ENCODE measurements at regions not wholly inside any gene's neighbourhood (a gene's known extent, or its start where the extent isn't known, plus 50 kb on each side); places are given as distances from the start of the nearest gene placed in this dataset.
"Not testable (repeated sequence)": the region's sequence is repeated elsewhere in the genome, so short reads cannot be mapped to it uniquely, and the experiment has no call there.

DNA sequence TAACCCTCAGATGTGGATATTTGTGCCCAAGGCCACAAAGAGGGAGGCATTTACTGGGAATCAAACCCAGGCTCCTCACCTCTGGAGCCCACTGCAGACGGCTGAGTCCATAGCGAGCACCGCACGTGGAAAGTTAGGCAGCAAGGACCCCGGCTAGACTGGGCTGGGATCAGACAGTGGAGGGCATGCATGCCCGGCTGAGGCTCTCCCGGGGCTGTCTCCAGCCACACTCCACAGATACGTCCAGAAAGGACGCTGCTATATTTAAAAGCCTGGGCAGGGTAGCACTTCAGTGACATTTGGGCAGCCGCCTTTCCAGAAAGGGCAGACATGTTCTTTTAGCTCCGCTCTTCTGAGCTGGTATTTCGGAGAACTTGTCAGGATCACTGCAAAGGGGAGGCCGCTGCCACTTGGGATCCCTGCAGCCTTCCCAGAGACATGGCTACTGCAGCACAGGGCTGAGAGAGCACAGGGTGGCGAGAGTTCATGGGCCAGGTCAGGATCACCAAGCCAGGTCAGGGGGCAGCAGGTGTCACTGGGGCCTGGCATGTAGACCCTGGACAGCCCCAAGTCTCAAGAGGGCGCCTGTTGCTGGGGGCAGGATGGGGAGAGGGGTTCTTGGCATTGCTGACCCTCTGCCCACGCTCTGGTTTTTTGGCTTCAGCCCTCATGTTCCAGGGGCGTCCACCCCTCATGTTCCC is 121.7 kb downstream of the PHETA1 start:
- no peak for DNase-seq

DNA sequence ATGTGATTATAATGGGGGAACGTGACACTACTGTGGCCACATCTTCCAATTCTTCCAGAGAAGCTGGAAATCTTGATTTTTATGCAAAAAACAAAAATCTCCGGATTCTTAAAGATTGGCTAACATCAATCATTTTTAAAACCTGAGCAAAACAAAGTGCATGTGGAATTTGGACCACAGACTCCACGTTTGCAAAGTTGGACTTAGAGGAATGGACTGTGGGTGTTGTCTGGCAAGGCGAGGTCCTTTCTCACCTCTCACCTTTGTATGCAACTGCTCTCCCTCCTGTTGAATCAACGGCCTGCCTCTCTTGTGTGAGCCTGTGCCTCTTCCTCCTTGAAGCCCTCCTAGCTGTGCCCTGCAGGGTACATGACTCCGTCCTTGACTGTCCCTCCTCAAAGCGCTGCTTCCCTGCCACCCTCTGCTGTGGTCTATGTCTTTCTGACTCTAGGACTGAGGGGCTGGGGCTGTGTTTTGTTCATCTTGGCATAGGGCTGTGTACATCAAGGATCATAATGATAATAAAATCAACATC is 122.4 kb downstream of the PHETA1 start:
- no peak for DNase-seq

DNA sequence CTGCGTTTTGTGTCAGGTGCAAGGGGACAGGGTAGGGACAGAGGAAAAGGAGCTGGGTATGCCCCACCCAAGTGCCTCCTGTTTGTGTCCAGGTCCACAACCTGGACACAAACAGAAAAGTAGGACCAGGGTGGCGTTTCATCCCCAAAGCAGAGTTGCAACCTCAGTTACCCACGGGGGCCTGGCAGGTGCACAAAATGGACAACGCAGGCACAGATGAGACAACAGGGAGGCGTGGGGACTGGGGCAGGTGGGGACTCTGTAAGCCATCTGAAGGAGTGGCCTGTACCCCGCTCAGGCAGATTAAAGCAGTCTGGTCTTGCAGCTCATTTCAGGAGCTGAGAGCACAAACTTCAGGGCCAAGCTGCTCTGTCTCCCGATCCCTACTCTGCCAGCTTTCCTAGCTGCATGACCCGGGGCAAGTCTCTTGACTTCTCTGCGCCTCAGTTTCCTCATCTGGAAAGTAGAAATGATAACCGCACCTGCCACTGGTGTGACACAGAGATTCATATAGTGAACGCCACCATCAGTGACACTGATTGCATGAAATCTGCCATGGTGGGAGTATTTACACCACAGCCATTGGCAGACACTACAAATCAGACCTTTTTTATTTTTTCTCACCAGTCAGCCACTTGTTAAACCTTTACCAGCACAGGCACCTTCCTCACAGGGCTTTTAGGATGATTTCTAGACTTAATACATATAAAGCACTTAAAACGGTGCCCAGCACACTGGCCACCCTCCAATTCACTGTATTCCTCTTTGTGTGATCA is 123.0 kb downstream of the PHETA1 start:
- no peak for DNase-seq

DNA sequence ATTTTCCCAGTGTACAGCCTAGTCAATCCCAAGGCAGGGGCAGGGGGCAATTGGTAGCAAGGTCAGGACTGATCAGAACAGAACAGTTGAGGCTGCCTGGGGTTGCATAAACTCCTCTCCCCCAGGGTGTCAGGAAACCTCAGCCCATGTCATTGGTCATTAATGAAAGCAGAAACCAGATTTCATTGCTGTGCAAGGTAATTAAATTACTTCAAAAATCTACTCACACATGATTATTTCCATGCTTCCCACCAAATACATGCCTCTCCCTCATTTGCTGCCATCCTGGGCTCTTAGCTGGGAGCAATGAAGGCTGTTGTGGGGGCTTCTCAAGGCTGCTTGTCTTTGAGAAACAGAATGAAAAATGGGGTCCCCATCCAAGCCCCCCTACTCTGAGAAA is 124.2 kb downstream of the PHETA1 start:
- DNase-seq: no peak

DNA sequence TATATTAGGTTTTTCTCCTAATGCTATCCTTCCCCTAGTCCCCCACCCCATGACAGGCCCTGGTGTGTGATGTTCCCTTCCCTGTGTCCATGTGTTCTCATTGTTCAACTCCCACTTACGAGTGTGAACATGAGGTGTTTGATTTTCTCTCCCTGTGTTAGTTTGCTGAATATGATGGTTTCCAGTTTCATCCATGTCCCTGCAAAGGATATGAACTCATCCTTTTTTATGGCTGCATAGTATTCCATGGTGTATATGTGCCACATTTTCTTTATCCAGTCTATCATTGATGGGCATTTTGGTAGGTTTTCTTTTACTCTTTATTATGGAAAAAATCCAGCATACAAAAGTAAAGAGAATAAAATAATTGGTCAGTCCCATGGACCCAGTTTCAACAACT is 126.1 kb downstream of the PHETA1 start:
- not testable (repeated sequence) for DNase-seq

DNA sequence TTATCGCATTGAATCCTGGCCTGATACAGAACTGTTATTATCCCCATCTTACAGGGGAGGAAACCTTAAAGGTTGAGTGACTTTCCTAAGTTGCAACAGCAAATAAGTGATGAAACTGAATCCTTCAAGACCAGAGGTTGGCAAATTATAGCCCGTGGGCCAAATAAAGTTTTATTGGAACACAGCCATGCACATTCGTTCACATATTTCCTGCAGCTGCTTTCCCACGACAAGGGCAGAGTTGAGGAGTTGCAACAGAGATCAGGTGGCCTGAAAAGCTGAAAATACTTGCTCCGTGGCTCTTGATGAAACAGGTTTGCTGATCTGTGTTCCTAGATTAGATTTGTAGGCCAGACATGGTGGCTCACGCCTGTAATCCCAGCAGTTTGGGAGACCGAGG is 126.7 kb downstream of the PHETA1 start:
- DNase-seq: no peak

DNA sequence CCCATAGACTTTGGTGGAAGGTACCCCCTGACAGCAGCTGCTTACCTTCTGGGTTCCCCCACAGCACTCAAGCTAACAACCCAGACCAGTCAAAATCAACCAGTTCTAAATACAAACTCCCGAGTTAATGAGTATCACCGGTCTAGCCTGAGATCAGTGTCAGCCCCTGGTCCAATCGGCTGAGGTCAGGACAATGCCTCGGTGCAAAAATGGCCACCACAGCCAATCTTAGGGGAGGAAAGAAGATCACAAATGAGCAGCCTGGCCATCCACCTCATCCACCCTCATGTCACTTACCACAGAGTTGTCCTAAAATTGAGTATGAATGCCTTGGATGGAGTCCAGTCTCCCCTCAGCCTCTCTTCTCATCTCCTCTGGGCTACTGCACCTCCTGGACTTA is 128.5 kb downstream of the PHETA1 start:
- DNase-seq: no peak

DNA sequence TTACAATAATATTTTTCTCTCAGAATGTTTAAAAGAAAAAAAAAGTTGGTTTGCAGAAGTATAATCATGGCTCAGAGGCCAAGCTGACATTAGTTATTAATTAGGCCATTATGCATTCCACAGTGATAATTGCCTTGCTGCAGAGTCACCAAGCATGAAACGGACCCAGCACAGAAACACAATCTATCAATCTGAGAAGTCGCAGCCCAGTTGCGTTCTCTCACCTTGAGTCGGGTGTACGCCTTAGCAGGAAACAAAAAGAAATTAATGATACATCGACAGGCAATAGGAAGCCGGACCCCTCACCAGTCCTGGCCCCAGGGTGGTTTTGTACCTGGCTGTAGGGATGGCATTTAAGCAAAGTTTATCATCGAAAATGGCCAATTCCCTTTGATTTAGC is 129.7 kb downstream of the PHETA1 start:
- no peak for DNase-seq

DNA sequence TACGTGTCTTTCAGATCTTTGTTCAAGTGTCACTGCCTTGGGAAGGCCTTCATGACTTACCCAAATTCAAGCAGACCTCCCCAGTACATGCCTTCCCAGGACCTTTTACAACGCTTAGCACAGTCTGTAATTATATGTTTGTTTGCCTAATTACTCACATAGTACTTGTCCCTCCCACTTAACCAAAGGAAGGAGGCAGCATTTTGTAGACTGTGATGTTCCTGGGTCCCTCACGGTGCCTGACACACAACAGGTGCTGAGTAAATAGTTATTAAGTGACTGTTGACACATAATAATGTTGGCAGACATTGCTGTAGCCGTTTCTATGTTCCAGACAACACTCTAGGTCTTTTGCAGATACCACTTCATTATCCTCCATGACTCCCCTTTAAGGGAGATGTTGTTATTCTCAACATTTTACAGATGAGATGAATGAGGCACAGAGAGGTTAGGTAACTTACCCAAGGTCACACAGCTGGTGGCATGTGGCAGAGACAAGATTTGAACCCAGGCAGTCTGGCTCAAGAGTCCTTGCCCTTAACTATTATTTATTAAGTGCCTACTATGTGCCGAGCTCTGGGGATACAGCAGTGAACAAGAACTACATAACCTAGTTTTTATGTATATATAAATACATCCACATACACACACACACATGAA is 130.7 kb downstream of the PHETA1 start:
- no peak for DNase-seq

DNA sequence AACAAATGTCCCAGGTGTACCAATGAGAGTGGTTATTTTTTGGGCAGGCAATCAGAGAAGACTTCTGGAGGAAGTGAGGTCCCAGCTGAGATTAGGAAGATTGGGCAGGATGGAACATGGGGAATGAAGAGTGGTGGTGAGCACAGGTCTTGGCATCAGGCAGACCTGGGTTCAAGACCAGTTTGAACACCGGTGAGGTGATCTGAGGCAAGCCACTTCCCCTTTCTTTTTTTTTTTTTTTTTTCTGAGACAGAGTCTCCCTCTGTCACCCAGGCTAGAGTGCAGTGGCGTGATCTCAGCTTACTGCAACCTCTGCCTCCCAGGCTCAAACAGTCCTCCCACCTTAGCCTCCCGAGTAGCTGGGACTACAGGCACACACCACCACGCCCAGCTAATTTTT is 134.4 kb downstream of the PHETA1 start:
- DNase-seq: not testable (repeated sequence)

DNA sequence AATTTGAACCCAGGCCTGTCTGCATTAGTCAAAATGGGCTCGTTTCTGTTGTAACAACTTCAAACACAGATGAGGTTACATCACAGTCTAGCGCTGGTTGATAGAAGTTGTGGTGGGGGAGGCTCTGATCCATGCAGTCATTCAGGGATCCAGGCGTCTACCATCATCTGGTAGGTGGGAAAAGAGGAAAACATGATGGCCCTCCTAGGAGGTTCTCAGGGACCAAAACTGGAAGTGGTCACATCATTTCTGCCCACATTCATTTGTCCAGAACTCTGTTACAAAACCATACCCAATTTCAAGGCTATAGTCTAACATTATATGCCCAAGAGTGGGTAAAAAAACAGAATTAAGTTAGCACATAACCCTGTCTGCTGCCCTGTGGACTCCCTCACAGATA is 135.1 kb downstream of the PHETA1 start:
- DNase-seq: no peak

DNA sequence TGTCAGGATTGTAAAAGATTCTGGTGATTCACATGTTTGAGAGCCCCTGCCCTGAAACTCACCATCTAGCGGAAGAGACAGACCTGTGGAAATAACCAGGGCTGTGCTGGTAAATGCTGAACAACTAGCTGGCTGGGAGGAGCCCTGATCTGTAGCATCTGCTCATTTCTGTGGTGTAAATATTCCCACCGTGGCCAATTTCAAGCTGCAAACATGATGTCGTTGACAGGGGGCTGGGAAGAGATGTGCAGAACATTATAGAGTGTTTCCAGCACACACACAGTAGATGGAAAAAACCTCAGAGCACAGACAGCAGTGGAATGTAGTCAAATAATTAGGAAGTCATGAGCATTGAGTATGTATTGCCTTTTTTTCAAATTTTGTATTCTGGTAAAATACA is 138.2 kb downstream of the PHETA1 start:
- no peak for DNase-seq

DNA sequence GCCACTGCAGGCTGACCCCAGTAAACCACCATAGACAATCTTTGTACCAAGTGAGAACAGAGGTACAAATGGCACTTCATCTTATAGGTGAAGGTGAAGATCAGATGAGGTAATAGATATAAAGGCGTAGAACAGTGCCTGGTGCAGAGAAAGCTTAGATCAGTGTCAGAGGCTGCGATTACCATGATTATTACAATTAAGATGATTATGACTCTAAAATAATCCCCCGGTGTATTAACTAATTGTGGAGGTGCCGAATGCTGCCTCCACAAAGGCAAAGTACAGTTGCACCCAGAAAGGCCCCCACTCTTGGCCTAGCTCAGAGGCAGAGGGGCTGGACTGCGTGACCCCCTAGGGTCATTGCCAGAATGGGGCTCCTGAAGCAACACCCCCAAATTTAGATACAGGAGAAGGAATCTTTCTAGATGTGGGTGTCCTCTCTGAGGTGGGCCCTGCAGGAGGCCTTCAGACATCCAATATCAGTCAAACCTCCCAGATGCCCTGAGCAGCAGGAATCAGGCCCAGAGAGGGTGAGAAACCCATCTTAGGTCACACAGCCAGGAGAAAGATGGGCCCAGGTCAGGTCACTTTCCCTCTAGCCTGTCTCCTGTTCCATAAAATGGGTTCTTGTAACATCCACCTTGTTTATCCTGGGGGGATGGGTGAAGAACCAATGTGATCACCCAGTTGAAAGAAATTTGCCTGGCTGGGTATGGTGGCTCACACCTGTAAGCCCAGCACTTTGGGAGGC is 139.8 kb downstream of the PHETA1 start:
- DNase-seq: no peak

DNA sequence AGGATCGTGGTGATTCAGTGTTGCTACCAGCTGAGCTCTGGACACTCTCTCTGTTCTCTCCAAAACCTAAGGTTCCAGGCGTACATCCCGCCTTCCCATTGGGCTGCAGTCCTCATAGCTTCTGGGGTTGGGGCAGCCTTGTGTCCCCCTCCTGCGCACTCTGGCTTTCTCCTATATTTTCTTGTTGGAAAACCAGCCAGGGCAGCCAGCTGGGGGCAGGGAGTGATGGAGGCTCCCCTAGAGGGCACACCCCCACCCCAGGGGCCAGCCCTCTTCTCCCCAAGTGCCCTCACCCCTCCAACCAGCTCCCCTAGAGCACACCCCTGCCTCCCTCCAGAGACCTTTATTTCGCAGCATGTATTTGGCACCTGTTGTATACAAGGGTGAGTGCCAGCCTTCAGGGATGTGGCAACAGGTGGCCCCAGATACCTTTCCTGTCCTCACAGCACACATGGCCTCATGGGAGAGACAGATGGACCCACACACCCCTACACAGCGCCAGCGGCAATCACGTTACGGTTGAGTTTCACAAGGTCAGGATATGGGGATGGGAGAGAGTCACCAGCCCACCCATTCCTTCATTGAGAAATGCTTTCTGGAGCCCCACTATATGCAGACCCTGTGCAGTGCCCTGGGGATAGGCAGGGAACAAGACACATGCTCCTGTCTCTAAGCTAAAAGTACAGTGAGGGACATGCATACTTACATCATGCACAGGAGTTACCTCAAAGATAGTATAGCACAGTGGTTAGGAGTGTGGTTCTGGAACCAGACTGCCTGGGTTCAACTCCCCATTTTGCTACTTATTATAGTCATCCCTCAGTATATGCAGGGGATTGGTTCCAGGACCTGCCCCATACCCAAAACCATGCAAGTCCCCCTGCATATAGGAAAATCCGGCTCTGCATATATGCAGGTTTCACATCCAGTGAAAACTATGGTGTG is 141.1 kb downstream of the PHETA1 start:
- no peak for DNase-seq

DNA sequence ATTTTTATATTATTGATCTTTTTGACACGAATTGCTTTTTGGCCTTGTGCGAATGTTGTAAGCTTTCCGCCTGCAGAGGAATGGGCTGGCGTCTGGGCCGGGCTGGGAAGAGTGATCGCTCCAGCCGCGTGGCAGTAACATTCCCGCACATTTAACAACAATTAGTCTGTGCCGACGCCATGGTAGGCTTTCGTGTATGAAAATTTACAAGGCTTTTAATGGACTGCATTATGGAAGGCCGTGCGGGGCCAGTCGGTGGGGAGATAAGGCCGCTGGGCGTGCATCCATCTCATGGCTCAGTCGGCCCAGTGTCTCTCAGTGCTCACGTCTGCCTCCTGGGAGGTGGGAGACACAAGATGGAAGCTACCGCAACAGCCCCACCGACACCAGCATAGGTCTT is 142.2 kb downstream of the PHETA1 start:
- no peak for DNase-seq

DNA sequence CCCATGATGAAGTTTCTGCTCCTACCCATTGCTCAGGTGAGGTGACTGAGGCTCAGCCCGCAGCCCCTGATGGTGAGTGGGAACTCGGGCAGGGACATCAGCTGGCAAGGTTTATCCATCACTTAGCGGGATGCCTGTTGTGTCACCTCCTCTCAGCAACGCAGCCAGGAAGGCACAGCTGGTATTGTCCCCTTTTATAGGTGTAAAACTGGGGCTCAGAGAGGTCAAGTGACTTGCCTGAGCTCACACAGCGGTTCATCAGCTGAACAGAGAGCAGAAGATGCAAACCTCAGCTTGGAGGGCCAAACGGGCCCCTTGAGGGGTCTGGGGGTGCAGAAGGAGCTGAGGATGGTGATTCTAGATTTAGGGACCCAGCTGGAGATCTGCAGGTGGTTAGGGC is 143.6 kb downstream of the PHETA1 start:
- no peak for DNase-seq

DNA sequence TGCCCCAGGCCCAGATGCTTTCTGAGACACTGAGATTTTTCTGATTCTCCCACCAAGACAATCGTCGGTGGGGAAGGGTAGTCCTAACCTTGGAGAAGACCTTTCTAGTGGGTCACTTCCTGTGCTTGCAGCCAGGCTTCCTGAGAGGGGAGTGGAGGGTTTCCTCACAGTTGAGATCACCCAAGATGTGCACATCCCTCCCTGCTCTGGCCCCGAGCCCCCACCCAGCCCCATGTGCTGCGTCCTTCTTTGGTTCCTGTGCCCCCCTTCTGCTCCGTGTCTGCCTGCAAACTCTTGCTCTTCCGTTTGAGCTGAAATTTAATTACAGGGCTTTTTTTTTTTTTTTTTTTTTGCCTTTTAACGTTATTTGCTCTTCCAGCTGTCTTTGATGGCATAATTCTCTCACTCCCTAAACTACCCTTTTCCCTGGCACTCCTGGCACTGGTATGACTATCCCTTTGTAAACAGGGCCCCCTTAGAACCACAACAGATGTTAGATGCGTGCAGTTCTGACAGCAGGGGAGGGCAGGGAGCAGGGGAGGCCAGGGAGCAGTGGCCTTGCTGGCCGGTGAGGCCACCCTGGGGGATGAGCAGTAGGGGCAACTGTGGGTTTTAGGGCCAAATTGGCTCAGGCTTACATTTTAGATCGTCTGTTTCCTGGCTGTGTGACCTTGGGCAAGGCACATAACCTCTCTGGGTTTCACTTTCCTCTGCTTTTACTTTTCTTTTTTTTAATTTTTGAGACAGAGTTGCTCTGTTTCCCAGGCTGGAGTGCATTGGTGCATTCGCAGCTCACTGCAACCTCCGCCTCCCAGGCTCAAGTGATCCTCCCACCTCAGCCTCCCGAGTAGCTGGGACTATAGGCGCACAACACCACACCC is 144.5 kb downstream of the PHETA1 start:
- DNase-seq: no peak

DNA sequence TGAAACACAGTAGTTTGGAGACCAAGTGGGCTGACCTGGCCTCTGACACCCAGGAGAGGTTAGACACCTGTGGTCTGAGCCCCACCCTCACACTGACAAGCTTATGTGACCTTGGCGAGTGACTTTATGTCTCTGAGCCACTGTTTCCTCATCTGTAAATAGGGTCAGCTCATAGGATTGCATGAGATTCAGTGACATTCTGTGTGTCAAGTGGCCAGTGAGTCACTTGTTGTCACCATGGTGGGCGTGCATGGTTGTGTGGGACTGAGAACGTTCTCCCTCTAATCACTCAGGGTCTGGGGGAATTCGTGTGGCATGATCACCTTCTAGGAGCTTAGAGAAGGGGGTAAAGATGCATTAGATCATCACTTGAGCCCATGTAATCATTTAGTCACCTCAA is 146.4 kb downstream of the PHETA1 start:
- no peak for DNase-seq

DNA sequence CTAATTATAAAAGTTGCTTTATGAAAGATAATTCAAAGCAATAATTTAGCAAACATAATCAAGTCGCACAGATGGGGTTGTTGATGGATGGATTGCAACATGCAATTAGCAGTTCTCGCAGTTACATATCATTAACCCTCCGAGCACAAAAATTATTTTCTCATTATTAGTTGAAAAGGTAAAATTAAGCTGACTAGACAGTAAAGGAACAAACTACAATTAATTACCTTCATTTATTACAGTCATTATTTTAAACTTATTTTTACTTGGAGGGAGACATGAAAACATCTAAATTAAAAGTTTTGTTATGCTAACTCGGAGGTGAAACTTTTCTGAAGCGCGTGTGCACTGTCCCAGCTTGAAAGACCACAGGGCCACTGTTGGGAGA is 146.9 kb downstream of the PHETA1 start:
- DNase-seq: no peak

DNA sequence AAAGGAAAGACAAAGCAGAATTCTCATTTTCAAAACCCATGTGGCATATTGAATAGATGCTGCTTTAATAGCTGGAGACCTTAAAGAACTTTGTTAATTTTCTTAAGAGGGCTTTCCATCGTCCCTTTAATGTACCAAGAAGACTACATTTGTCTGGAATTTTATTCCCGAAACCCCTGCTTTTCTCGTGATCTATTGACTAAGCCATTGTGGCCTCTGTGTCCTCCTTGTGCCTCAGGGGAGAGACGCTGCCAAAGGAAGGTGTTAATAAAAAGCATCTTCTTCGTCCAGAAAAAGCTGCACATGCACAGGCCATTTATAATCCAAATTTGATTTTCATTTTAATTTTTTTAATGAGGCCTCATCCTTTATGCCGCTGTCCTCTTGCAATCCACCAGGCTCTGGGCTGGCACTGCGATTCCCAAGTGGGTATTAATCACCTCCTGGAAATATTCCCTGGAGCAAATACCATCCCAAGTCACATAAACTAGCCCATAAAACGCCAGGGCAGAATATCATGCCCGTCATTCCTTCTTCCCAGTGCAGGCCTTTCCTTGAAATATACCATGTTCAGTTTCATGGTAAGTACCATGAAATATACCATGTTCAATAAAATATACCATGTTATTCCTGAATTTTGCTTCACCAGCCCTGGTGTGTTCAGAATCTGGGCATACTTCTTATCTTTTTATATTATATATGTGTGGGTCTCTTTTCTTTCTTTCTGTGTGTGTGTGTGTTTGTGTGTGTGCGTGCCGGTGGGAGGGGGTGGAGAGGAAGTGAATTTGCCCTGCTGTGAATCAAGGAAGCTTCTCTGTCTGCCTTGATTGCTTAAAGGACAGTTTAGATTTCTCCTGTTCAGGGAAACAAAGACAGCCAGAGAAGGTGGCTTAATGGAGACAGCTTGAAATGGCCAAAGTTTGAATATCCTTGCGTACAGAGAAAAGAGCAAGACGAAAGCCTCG is 147.6 kb downstream of the PHETA1 start:
- DNase-seq: no peak
